ENCODE measurements at regions not wholly inside any gene's neighbourhood (a gene's known extent, or its start where the extent isn't known, plus 50 kb on each side); places are given as distances from the start of the nearest gene placed in this dataset.

DNA sequence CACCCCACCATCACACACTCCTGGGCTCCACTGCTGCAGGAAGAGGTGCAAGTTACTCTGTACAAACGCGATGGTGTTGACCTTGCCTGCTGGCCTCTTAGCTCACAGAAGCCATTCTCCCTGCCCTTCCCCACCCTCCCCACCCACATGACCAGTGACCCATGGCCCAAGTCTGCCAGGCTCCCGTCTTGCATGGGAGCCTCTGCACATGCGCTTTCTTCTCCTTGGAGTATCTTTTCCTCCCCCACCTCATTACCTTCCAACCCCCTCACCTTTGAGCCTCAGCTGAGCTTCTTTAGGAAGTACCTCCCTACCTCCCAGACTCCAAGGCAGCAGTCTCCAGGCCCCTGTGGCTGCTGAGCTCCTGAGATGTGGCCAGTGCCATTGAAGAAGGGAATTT lies 337.7 kb upstream of the ZNF32 start:
- intact Hi-C loops (cut with micrococcal nuclease): no loop called here
- ChIA-PET CTCF (no interaction called here), POLR2A (no interaction called here), RAD21 (ENCODE audit: low non-redundant PET in 1 of 2, low total read pairs in 2 of 2, uncharacterized antibody in 2 of 2, unreplicated experiment in 2 of 2) (no interaction called here)
- Histone ChIP-seq H3K9me2 (ENCODE audit: insufficient read depth) (no peaks in the 10 kb centered on the region), H3K36me3 (ENCODE audit: control insufficient read depth in 1 of 2, insufficient read depth in 2 of 2, low read length in 2 of 2) (no peaks in the 10 kb centered on the region), H3K27ac (ENCODE audit: low read depth, low read length) (no peak overlapping the region), H2AFZ (ENCODE audit: low read depth, low read length, poor library complexity, severe bottlenecking) (no peak overlapping the region), H3K79me2 (ENCODE audit: insufficient read depth, low read length) (no peaks in the 10 kb centered on the region), H3K4me3 (replicated peaks in 1 of 2; ENCODE audit: low read depth in 1 of 2, low read length in 2 of 2) (no peak overlapping the region), H3K4me2 (ENCODE audit: low read length) (no peak overlapping the region), H3K27me3 (ENCODE audit: insufficient read depth, low read length) (peaks cover 12% of the 10 kb centered on the region; the same call in 1 of the 2 replicates), H3K9ac (ENCODE audit: low read length) (no peak overlapping the region), H4K20me1 (ENCODE audit: insufficient read depth) (no peaks in the 10 kb centered on the region), H3K4me1 (ENCODE audit: control insufficient read depth in 1 of 2, insufficient read depth in 2 of 2, low read length in 2 of 2) (no peaks in the 10 kb centered on the region), H3K9me3 (ENCODE audit: control insufficient read depth in 1 of 2, insufficient read depth in 1 of 2, low read depth in 1 of 2, low read length in 2 of 2) (no peaks in the 10 kb centered on the region)
- TF ChIP-seq SRF (IDR thresholded peaks at IDR 0.05; ENCODE audit: low read depth): no peak
- no peak for TF ChIP-seq RAD21 (IDR thresholded peaks at IDR 0.05; ENCODE audit: low read depth)
- no peak for TF ChIP-seq CTCF (IDR thresholded peaks at IDR 0.05 in 2 of 3, conservative IDR thresholded peaks at IDR 0.05 in 1 of 3; ENCODE audit: borderline replicate concordance in 1 of 3, insufficient read depth in 1 of 3, low read depth in 2 of 3, low read length in 2 of 3)
- TF ChIP-seq ELF1 (IDR thresholded peaks at IDR 0.05; ENCODE audit: borderline replicate concordance, low read depth): no peak
- TF ChIP-seq TCF7L2 (IDR thresholded peaks at IDR 0.05; ENCODE audit: borderline replicate concordance, extremely low read depth, insufficient read depth, insufficient read length): no peak
- TF ChIP-seq, protein P1, sequence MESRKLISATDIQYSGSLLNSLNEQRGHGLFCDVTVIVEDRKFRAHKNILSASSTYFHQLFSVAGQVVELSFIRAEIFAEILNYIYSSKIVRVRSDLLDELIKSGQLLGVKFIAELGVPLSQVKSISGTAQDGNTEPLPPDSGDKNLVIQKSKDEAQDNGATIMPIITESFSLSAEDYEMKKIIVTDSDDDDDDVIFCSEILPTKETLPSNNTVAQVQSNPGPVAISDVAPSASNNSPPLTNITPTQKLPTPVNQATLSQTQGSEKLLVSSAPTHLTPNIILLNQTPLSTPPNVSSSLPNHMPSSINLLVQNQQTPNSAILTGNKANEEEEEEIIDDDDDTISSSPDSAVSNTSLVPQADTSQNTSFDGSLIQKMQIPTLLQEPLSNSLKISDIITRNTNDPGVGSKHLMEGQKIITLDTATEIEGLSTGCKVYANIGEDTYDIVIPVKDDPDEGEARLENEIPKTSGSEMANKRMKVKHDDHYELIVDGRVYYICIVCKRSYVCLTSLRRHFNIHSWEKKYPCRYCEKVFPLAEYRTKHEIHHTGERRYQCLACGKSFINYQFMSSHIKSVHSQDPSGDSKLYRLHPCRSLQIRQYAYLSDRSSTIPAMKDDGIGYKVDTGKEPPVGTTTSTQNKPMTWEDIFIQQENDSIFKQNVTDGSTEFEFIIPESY (IDR thresholded peaks at IDR 0.05; ENCODE audit: extremely low read depth, insufficient replicate concordance, low read length): no peak
- no peak for TF ChIP-seq EZH2phosphoT487 (IDR thresholded peaks at IDR 0.05; ENCODE audit: borderline replicate concordance)
- TF ChIP-seq ZNF274 (IDR thresholded peaks at IDR 0.05; ENCODE audit: low read depth, low read length): no peak
- no peak for TF ChIP-seq FOSL1 (IDR thresholded peaks at IDR 0.05; ENCODE audit: low read depth)
- no peak for TF ChIP-seq POLR2A (IDR thresholded peaks at IDR 0.05; ENCODE audit: borderline replicate concordance, extremely low read depth, insufficient read depth, insufficient read length)
- no peak for TF ChIP-seq EGR1 (IDR thresholded peaks at IDR 0.05; ENCODE audit: low read depth)
- TF ChIP-seq EZH2 (IDR thresholded peaks at IDR 0.05): no peak
- TF ChIP-seq JUND (IDR thresholded peaks at IDR 0.05): no peak
- no peak for TF ChIP-seq ATF3 (IDR thresholded peaks at IDR 0.05)
- no peak for TF ChIP-seq YY1 (IDR thresholded peaks at IDR 0.05; ENCODE audit: extremely low read depth, insufficient replicate concordance, low read depth, low read length)
- BruUV-seq (replicated peaks): no TSS peak
- DNase-seq (ENCODE audit: low read depth, low spot score) (no peak), ATAC-seq (no peak)

Measured in HCT116 (cell line).